ENCODE measurements at regions not wholly inside any gene's neighbourhood (a gene's known extent, or its start where the extent isn't known, plus 50 kb on each side); places are given as distances from the start of the nearest gene placed in this dataset.

GRCh38 chr12:58342736-58343135 is 401.4 kb downstream of the ATP23 start:
- DNase-seq (ENCODE audit: low spot score in 2 of 2), result no peak
- H3K27me3 ChIP-seq, result no peaks in the 10 kb centered on the region
- H3K27ac ChIP-seq, result no peak overlapping the region
- TF ChIP-seq CTCF (IDR thresholded peaks at IDR 0.05), result no peak
- H3K4me3 ChIP-seq, result no peak overlapping the region
- intact Hi-C loops (cut with DNase I), result loop anchor here (10.0 kb wide), 4 partner anchors 102 to 812 kb away; no protein-coding TSS in a partner anchor
- no peaks in the 10 kb centered on the region for H3K9me3 ChIP-seq
- no peaks in the 10 kb centered on the region for H3K36me3 ChIP-seq
- no peaks in the 10 kb centered on the region for H3K4me1 ChIP-seq

GRCh38 chr12:58346032-58346632 is 404.8 kb downstream of the ATP23 start:
- peak; percentile 58 to 84 (median 78) for TF ChIP-seq CTCF (IDR thresholded peaks at IDR 0.05)
- no peaks in the 10 kb centered on the region for H3K27me3 ChIP-seq
- H3K27ac ChIP-seq, result no peak overlapping the region
- H3K9me3 ChIP-seq, result peaks cover 0 to 6% of the 10 kb centered on the region in 2 donors
- H3K4me3 ChIP-seq, result no peak overlapping the region
- intact Hi-C loops (cut with DNase I), result loop anchor here (10.0 kb wide), 4 partner anchors 99 to 809 kb away; no protein-coding TSS in a partner anchor
- no peaks in the 10 kb centered on the region for H3K4me1 ChIP-seq
- no peak for DNase-seq (ENCODE audit: low spot score in 2 of 2)
- H3K36me3 ChIP-seq, result no peaks in the 10 kb centered on the region

DNA sequence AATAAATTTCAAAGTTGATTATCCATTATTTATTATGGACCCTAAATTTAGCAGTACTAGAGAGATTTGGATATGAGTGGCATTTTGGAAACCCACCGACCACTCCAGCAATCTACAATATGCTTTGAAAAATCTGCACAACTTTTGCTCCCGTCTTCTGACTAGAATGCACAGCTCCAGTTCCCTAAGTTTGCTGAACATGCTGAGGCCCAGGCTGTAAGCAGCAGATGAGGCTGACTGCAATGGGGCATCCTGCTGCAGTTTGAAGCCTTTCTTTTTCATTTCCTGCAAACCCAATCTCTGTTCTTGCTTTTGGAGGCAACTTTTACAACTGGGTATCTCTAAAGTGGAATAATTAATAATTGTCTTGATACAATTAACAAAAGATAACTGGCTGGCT is 405.8 kb downstream of the ATP23 start:
- Histone ChIP-seq H3K4me3 (no peak overlapping the region), H3K36me3 (no peaks in the 10 kb centered on the region), H3K27ac (no peak overlapping the region), H3K9me3 (peaks cover 0 to 6% of the 10 kb centered on the region in 2 donors), H3K4me1 (no peaks in the 10 kb centered on the region), H3K27me3 (no peaks in the 10 kb centered on the region)
- no peak for DNase-seq (ENCODE audit: low spot score in 2 of 2)
- intact Hi-C loops (cut with DNase I), result loop anchor here (10.0 kb wide), 4 partner anchors 98 to 808 kb away; no protein-coding TSS in a partner anchor
- TF ChIP-seq CTCF (IDR thresholded peaks at IDR 0.05), result no peak

GRCh38 chr12:58347691-58348090 is 406.3 kb downstream of the ATP23 start:
- Histone ChIP-seq H3K36me3 (no peaks in the 10 kb centered on the region), H3K4me1 (no peaks in the 10 kb centered on the region), H3K27ac (no peak overlapping the region), H3K9me3 (peaks cover 0 to 6% of the 10 kb centered on the region in 2 donors), H3K4me3 (no peak overlapping the region), H3K27me3 (no peaks in the 10 kb centered on the region)
- no peak for TF ChIP-seq CTCF (IDR thresholded peaks at IDR 0.05)
- DNase-seq (ENCODE audit: low spot score in 2 of 2), result no peak
- intact Hi-C loops (cut with DNase I), result loop anchor here (10.0 kb wide), 4 partner anchors 97 to 807 kb away; no protein-coding TSS in a partner anchor

- Histone ChIP-seq H3K9me3 (peaks cover 0 to 6% of the 10 kb centered on the region in 2 donors), H3K4me3 (no peak overlapping the region), H3K4me1 (no peaks in the 10 kb centered on the region), H3K36me3 (no peaks in the 10 kb centered on the region), H3K27me3 (no peaks in the 10 kb centered on the region), H3K27ac (no peak overlapping the region)
- DNase-seq (ENCODE audit: low spot score in 2 of 2), result no peak
- TF ChIP-seq CTCF (IDR thresholded peaks at IDR 0.05), result no peak
- intact Hi-C loops (cut with DNase I), result loop anchor here (10.0 kb wide), 4 partner anchors 96 to 806 kb away; no protein-coding TSS in a partner anchor
Observed at GRCh38 chr12:58349161-58349560, 407.8 kb downstream of the ATP23 start.
